GM23248 (cell line): ENCODE measurements at regions not wholly inside any gene's neighbourhood (a gene's known extent, or its start where the extent isn't known, plus 50 kb on each side); places are given as distances from the start of the nearest gene placed in this dataset.

Experiments
- DNase-seq: peaks from one replicate; pipeline ENCODE4 v3.0.0-alpha.2; 2015
- H2AFZ ChIP-seq: fragments of 200-600 bp; sonication (generic); 2 replicates; pipeline ENCODE4 v1.6.1; 2016; ENCODE audit warnings: antibody characterized with exemption
- H3F3A ChIP-seq: fragments of 200-600 bp; sonication (generic); 2 replicates; pipeline ENCODE4 v1.6.1; 2016; ENCODE audit warnings: mild to moderate bottlenecking, antibody characterized with exemption, mixed run types; ENCODE audit not compliant: insufficient read depth
- H3K27ac ChIP-seq: fragments of 200-600 bp; sonication (generic); 2 replicates; pipeline ENCODE4 v1.5.1; 2016; ENCODE audit warnings: mild to moderate bottlenecking
- H3K27me3 ChIP-seq: fragments of 200-600 bp; sonication (generic); replicated peaks from 2 replicates; pipeline ENCODE4 v1.6.1; 2016; ENCODE audit warnings: mild to moderate bottlenecking; ENCODE audit not compliant: insufficient read depth
- H3K36me3 ChIP-seq: fragments of 200-600 bp; sonication (generic); 2 replicates; pipeline ENCODE4 v1.6.1; 2016; ENCODE audit warnings: low read depth, mild to moderate bottlenecking
- H3K4me1 ChIP-seq: fragments of 200-600 bp; sonication (generic); 2 replicates; pipeline ENCODE4 v1.6.1; 2016; ENCODE audit warnings: mild to moderate bottlenecking; ENCODE audit not compliant: insufficient read depth
- H3K4me2 ChIP-seq: fragments of 200-600 bp; sonication (generic); one replicate; pipeline ENCODE4 v1.6.1; 2016; ENCODE audit warnings: mild to moderate bottlenecking; ENCODE audit not compliant: unreplicated experiment
- H3K4me3 ChIP-seq: fragments of 200-600 bp; sonication (generic); 2 replicates; pipeline ENCODE4 v1.5.1; 2016; ENCODE audit warnings: mild to moderate bottlenecking
- H3K79me2 ChIP-seq: fragments of 200-600 bp; sonication (generic); 2 replicates; pipeline ENCODE4 v1.6.1; 2016; ENCODE audit warnings: mild to moderate bottlenecking; ENCODE audit not compliant: insufficient read depth
- H3K9ac ChIP-seq: fragments of 200-600 bp; sonication (generic); 2 replicates; pipeline ENCODE4 v1.6.1; 2016; ENCODE audit warnings: mild to moderate bottlenecking
- H3K9me2 ChIP-seq: fragments of 200-600 bp; sonication (generic); 2 replicates; pipeline ENCODE4 v1.6.1; 2016; ENCODE audit warnings: mixed run types, mild to moderate bottlenecking, moderate library complexity; ENCODE audit not compliant: insufficient read depth
- H3K9me3 ChIP-seq: fragments of 200-600 bp; sonication (generic); one replicate; pipeline ENCODE4 v1.6.1; 2017; ENCODE audit warnings: low read depth
- H4K20me1 ChIP-seq: fragments of 200-600 bp; sonication (generic); 2 replicates; pipeline ENCODE4 v1.6.0; 2016; ENCODE audit not compliant: insufficient read depth
- EZH2 ChIP-seq: fragments of 200-600 bp; sonication (generic); IDR thresholded peaks from 2 replicates; pipeline ENCODE4 v1.6.1; 2018; ENCODE audit warnings: antibody characterized with exemption, mild to moderate bottlenecking; ENCODE audit not compliant: insufficient read depth, poor library complexity, severe bottlenecking
- EZH2phosphoT487 ChIP-seq: fragments of 200-600 bp; sonication (generic); IDR thresholded peaks from 2 replicates; pipeline ENCODE4 v1.6.1; 2018; ENCODE audit warnings: antibody characterized with exemption, moderate library complexity, mild to moderate bottlenecking, low read depth; ENCODE audit not compliant: insufficient read depth
- WGBS, 2 experiments: methylation state at CpG; one replicate each; pipeline ENCODE4 v1.1.6; 2015 to 2017; ENCODE audit warnings: low lambda C conversion rate in 2 of 2, low coverage in 1 of 2; ENCODE audit errors: missing lambda C conversion rate in 2 of 2; 5-methylcytosine and 5-hydroxymethylcytosine counted together
- in situ Hi-C: fragments of 300-500 bp; cut with MboI; formaldehyde crosslinking; loops from 2 replicates; pipeline ENCODE4 v1.15.0; 2020

DNA sequence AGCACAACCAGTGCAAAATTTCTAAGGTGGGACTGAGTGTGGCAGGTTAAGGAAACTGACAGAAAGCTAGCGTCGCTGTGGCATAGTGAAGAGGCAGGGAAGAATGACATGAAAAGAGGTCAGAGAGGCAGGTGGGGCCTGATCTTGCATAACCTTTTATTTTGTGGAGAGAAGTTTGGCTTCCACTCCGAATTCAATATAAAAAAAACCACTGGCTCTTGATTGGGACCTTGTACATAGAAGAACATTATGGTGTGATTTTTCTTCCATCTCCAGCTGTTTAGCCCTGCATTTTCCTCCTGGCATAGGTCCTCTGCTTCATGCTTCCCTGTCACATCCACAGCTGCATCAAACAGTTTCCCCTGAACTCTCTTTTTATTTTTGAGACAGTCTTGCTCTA lies 170.5 kb upstream of the MEOX2 start:
- Histone ChIP-seq H3K4me3 (no peak overlapping the region), H3K9me2 (no peaks in the 10 kb centered on the region), H3K4me1 (0 out of 2 replicates have a peak, but pooled peaks cover 3% of the 10 kb centered on the region), H4K20me1 (no peaks in the 10 kb centered on the region), H2AFZ (no peak overlapping the region), H3F3A (no peaks in the 10 kb centered on the region), H3K36me3 (no peaks in the 10 kb centered on the region), H3K4me2 (no peak overlapping the region), H3K9ac (no peak overlapping the region), H3K27ac (no peak overlapping the region), H3K27me3 (no peaks in the 10 kb centered on the region), H3K79me2 (no peaks in the 10 kb centered on the region), H3K9me3 (no peaks in the 10 kb centered on the region)
- no peak for TF ChIP-seq EZH2phosphoT487
- TF ChIP-seq EZH2: no peak
- in situ Hi-C loops: no loop called here
- DNase-seq: no peak
- WGBS, 2 experiments: 87 to 90% methylated on average over 3 of the region's 3 CpGs

DNA sequence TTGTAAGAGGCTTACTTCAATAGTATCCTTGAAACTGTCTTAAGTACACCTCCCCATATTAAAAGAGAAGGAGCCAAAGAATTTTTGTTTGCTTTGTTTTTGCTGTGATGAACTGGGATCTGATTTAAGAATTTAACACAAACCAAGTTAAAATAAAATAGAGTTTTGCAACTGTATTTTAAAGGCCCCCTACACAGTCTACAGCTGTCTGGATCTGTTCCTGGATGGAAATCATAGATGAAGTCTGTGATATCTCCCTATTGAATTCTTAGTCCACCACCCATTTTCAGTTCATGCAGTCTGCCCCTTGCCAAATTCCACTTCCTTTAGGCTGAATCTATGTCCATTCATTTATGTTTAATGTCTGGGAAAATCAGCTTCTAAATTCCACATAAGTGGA lies 169.8 kb upstream of the MEOX2 start:
- DNase-seq: no peak
- Histone ChIP-seq H3F3A (no peaks in the 10 kb centered on the region), H3K9me2 (no peaks in the 10 kb centered on the region), H3K79me2 (no peaks in the 10 kb centered on the region), H3K4me3 (no peak overlapping the region), H2AFZ (no peak overlapping the region), H3K4me1 (0 out of 2 replicates have a peak, but pooled peaks cover 3% of the 10 kb centered on the region), H3K27me3 (no peaks in the 10 kb centered on the region), H3K27ac (no peak overlapping the region), H3K4me2 (no peak overlapping the region), H3K9ac (no peak overlapping the region), H4K20me1 (no peaks in the 10 kb centered on the region), H3K9me3 (no peaks in the 10 kb centered on the region), H3K36me3 (no peaks in the 10 kb centered on the region)
- TF ChIP-seq EZH2 (no peak), EZH2phosphoT487 (no peak)
- in situ Hi-C loops: no loop called here

DNA sequence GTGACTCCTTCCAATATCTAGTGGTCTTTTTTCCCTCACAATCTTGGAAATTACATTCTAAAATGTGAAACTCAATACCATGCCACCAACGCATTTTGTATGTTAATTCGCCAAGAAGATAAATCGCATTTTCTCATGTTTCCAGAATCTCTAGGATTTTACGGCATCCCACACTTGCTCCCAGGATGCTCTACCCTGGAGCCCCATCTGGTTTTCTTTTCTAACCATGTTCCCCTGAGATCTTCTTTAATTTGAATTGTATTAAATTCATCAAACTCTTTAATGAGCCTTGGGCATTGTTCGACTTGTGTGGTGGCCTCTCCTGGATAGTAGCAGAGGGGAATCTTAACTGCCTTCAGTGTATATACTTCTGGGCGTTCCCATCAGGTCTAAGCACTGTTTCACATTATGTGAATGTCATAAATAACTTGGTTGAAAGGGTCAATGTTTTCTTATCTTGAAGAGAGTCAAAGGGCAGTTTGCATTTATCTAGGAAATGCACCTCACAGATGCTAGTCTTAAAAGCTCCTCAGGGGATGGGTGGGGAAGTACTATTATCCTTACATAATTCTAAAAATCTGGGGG lies 169.1 kb upstream of the MEOX2 start:
- TF ChIP-seq EZH2phosphoT487: no peak
- TF ChIP-seq EZH2: no peak
- in situ Hi-C loops: no loop called here
- Histone ChIP-seq H3K9me2 (no peaks in the 10 kb centered on the region), H3K9me3 (no peaks in the 10 kb centered on the region), H3F3A (no peaks in the 10 kb centered on the region), H3K4me1 (0 out of 2 replicates have a peak, but pooled peaks cover 3% of the 10 kb centered on the region), H3K4me3 (no peak overlapping the region), H4K20me1 (no peaks in the 10 kb centered on the region), H3K9ac (no peak overlapping the region), H3K4me2 (no peak overlapping the region), H3K36me3 (no peaks in the 10 kb centered on the region), H3K79me2 (no peaks in the 10 kb centered on the region), H2AFZ (no peak overlapping the region), H3K27ac (no peak overlapping the region), H3K27me3 (no peaks in the 10 kb centered on the region)
- 89 to 92% methylated on average over 6 of the region's 6 CpGs for WGBS, 2 experiments
- no peak for DNase-seq

DNA sequence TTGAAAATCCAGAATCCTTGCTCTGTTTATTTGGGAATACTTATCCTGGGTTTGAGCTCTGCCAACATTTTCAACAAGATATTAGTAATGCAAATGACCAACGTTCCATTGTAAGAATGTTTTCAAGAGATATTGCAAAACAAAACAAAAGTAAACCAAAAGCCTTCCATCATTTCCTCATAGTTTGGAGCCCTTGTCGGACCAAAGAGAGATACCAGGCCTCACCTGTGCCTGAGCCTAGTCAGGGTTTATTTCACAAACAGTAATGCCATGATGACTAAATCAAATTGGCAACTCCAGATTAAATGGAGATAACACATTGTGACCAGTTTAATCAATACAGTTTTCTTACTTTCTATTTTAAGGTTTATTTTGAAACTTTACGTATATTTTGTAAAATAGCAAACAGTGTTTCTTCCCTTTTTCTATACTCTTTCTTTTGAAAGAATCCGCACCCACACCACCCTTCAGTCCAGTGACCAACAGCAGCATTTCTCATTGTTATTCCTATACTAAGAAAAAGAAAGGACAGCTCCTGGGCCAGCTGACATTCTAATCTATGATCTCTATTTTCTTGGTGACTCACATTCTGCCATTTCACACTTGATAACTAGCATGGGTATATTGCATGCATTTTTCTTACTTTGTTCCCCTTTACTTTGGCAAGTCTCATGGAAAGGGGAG lies 168.5 kb upstream of the MEOX2 start:
- no peaks in the 10 kb centered on the region for H3K27me3 ChIP-seq
- H3K36me3 ChIP-seq: no peaks in the 10 kb centered on the region
- no peaks in the 10 kb centered on the region for H3F3A ChIP-seq
- no peak for DNase-seq
- H3K4me1 ChIP-seq: 0 out of 2 replicates have a peak, but pooled peaks cover 3% of the 10 kb centered on the region
- H3K9ac ChIP-seq: no peak overlapping the region
- 71% methylated on average over 4 of the region's 4 CpGs for WGBS, 2 experiments
- in situ Hi-C loops: no loop called here
- no peaks in the 10 kb centered on the region for H3K9me3 ChIP-seq
- no peaks in the 10 kb centered on the region for H3K9me2 ChIP-seq
- H3K4me2 ChIP-seq: no peak overlapping the region
- H3K4me3 ChIP-seq: no peak overlapping the region
- H4K20me1 ChIP-seq: no peaks in the 10 kb centered on the region
- H2AFZ ChIP-seq: no peak overlapping the region
- H3K79me2 ChIP-seq: no peaks in the 10 kb centered on the region
- TF ChIP-seq EZH2: no peak
- no peak for TF ChIP-seq EZH2phosphoT487
- no peak overlapping the region for H3K27ac ChIP-seq
